NCI-H2171 treated with DMSO at 0.1 percent for 48 hours (cell line): ENCODE measurements at regions not wholly inside any gene's neighbourhood (a gene's known extent, or its start where the extent isn't known, plus 50 kb on each side); places are given as distances from the start of the nearest gene placed in this dataset.

Experiments
- DNase-seq: peaks from one replicate; lab custom pipeline; 2025; lab: John Stamatoyannopoulos, UW

- DNase-seq = no peak
Observed at GRCh38 chr6:137690034-137690433, 177.0 kb upstream of the TNFAIP3 start.

DNA sequence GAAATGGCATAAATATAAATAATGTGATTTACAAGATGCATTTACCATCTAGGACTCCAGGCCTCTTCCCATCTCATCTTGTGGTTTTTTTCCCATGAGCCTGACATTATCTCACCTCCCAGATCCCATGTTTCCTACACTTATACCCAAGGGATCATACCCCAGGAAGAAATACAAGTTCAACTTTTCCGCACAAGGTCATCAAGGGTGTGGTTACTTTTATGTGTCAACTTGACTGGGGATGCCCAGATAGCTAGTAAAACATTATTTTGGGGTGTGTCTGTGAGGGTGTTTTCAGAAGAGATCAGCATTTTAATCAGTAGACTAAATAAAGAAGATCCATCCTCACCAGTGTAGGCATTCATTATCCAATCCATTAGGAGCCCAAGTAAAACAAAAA is 176.3 kb upstream of the TNFAIP3 start:
- no peak for DNase-seq

DNA sequence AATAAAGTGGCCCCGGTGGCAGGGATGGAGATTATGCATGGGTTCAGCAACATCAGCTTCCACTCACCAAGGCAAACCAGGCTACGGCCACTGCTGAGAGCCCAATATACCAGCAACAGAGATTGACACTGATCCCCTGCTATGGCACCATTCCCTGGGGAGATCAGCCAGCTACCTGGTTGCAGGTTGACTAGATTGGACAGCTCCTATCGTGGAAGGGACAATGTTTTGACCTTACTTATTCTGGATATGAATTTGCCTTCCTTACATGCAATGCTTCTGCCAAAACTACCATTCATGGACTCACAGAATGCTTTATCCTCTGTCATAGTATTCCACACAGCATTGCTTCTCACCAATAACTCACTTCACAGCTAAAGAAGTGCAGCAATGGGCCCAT is 174.8 kb upstream of the TNFAIP3 start:
- DNase-seq = no peak

DNA sequence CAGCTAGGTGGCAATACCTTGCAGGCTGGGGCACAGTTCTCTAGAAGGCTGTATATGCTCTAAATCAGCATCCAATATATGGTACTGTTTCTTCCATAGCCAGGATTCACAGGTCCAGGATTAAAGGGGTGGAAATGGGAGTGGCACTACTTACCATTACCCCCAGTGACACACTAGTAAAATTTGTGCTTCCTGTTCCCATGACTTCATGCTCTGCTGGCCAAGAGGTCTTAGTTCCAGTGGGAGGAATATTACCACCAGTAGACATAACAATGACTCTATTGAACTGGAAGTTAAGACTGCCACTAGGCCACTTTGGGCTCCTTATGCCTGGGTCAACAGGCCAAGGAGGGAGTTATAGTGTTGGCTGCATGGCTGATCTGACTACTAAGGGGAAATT is 174.3 kb upstream of the TNFAIP3 start:
- DNase-seq = no peak

DNA sequence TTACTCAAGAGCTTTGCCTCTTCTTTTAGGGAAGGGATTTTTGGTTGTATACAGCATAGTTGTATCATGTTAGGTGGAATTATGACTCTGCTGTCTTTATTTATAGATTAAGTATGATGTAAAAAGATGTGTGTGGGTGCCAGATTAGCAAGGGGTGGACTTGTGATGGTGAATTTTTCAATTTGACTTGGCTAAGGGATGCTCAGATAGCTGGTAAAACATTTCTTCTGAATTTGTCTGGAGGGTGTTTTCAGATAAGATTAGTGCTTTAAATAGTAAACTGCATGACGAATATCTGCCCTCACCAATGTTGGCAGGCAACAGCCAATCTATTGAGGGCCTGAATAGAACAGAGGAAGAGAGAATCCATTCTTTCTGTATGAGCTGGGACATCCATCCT is 173.3 kb upstream of the TNFAIP3 start:
- DNase-seq = no peak

DNA sequence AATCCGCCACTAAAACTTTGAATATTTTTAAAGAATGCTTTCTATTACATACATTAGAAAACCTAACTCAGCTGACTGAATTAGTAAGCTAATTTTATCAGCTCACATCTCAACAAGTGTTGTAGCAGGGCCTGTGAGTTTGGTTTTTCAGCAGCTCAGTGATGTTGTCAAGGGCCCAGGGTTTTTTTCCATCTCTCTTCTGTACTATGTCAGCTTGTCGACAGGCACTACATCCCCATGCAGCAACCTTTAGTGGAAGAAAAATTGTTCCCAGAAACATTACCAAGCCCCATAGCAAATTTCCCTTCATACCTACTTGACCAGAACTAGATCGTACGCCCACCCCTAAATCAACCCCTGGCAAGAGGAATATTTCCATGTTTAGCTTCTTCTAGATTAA is 170.3 kb upstream of the TNFAIP3 start:
- no peak for DNase-seq

- DNase-seq = no peak
Observed at GRCh38 chr6:137697267-137697938, 169.7 kb upstream of the TNFAIP3 start.

DNA sequence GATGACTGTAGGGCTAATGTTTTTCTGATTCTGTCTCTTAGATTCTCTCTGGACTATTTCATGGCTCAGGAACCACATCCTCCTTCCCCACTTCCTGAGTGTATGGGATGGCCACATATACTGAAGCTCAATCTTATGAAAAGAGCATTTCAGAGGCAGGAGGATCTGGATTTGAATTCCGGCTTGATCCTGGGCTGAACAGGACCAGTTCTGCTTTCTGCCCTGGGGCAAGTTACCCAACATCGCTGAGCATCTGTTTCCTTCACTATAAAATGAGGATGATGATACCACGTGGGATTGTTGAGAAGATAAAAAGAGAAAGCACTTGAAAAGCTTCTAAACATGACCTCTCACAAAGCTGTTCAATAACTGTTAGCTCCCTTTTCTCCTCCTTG is 168.4 kb upstream of the TNFAIP3 start:
- no peak for DNase-seq

DNA sequence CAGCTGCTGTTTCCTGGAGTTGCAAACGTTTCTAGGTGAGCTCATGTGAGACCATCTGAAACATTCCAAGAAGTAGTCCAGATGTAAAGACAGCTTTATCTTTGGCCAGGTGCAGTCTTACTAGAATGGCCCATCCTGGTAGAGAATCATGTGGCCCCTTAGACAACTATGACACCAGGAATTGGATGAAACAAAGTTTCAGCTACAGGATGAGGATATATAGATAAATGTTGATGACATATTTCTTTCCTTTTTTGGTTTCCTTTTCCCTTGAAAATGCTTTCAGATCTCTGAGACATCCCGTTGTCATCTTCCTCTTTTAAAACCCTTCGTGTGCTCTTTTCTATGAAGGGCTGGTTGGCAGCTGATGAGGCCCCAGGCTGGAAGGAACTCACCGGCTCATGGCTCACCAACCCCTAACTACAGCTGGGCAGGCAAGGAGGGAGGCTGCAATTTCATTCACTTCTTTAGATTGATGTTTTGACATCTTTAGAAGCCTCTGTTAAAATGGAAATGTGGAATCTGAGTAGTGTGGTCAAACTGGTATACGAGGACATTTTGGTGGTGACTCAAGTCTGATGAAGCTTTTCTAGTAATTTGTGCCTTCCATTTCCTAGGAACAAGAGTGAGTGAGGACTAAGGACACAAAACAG is 167.9 kb upstream of the TNFAIP3 start:
- no peak for DNase-seq

DNA sequence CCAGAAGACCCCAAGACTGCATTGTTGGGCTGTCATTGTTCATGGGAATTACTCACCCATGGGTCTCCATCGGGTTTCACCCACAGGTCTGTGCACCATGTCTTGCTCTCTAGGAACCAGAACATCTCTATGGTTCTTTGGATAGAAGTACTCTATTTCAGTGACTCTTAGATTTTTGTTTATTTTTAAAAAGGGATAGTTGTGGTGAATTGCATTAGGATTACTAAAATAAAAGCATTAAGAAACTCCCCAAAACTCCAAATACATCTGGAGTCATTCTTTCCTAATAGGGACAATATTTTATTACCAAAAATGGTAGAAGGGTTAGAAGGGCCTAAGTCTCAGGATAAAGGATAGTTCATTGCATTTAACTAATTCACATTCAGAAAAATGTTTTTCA is 166.9 kb upstream of the TNFAIP3 start:
- no peak for DNase-seq

- DNase-seq = no peak
Observed at GRCh38 chr6:137700751-137701477, 166.1 kb upstream of the TNFAIP3 start.

DNA sequence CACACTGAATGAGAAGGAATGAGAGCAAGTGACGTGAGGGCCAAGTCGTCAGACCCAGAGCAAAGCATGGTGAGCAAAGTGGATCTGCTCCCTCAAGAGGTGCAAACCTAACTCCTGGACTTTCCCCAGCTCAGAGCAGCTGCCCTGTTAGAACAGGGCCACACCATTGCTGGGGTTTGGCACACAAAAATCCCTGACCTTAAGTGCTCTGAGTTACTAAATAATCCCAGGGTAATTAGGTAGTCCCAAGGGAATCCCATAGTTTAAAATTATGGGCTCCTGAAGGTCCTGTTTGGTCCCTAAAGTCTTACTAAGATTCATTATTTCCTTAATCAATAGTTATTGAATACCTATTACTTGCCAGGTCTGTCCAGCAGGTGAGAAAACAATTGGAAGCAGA is 165.1 kb upstream of the TNFAIP3 start:
- no peak for DNase-seq

DNA sequence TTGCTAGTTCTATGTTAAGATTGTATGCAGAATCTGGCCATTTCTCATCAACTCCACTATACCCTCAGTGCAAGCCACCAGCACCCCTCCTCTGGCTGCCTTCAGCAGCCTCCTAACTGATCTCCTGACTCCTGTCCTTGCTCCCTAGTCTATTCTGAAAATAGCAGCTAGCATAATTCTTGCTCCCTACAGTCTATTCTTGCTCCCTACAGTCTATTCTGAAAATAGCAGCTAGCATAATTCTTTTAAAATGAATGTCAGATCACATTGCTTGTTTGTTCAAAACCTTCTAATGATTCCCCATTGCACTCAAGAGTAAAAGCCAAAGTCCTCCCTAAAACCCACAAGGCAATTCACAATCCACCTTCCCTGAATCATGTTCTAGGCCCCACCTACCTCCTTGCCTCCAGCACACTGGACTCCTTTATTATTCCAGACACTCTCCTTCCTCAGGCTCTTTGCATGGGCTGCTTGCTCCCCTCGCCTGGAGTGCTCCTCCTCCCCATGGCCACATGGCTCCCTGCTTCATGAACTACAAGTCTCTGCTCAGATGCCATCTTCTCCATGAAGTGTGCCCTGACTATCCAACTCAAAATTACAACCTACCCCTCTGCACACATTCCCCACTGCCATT is 164.2 kb upstream of the TNFAIP3 start:
- DNase-seq = no peak

- no peak for DNase-seq
Observed at GRCh38 chr6:137704802-137705159, 162.3 kb upstream of the TNFAIP3 start.

DNA sequence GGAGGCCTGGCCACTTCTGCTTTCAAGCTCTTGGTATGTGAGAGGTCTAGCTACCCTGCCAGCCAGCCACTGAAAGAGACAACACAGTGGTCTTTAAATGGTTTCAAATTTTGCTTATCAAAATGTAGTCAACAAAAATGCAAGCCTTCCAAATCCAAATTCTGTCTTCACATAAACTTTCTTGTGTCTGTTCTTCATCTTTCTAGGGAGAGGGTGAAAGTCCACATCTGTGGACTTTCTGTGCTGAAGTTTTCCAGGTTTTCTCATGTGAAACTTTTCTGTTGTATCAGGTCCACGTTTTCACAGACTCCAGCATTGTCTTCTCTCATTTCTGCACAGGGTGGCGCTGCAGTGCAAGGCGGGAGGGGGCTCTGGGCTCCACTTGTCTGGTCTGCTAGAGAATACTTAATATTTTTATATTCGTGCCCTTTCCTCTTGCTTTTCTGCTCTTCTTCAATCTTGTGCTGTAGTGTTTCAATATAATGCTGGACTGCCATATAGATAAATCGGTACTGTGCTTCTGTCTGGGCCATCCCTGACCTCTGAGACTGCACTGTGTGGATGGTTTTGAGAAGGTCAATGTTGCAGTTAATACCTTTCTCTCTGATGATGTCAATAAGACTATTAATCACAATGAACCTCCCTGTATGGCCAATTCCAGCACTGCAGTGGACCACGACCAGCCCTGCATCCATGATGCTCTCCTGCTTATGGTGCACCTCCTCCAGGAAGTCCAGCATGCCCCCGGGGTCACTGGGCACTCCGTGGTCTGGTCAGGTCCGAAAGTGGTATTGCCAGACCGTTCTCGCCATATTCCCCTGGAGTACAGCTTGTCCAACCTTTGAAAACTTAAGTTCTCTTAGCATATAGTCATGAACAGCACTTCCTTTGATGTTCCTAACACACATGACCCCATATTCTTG is 161.6 kb upstream of the TNFAIP3 start:
- DNase-seq = peak; percentile 34

DNA sequence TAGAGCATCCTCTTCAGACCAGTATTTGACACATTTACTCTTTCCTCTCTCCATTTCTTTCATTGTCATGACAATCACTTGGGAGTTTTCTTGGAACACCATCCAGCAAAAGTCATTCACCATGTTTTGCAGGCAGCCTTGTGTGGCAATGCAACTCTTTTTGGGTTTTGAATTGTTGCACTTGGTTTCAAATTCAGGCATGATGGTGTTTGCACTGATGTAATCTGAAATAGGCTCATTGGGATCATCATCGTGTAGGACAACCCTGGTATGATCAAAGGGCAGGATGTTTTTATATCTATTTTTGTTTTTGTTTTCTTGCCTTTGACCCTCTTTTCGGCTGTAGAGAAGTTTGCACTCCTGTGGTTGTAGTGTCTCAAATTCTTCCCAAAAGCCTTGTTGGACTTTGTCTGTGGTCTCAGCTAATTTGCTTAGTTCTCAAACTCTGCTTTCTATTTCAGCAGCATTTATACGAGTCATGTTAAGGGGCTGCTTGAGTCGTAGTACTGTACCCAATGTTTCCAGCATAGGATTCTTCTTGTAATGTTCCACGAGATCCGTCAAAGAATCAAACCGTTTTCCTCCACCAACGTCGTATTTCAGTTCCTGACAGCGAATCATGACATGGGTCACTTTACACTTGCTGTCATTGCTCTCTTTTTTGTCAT is 160.8 kb upstream of the TNFAIP3 start:
- no peak for DNase-seq

- no peak for DNase-seq
Observed at GRCh38 chr6:137707038-137707589, 159.9 kb upstream of the TNFAIP3 start.

DNA sequence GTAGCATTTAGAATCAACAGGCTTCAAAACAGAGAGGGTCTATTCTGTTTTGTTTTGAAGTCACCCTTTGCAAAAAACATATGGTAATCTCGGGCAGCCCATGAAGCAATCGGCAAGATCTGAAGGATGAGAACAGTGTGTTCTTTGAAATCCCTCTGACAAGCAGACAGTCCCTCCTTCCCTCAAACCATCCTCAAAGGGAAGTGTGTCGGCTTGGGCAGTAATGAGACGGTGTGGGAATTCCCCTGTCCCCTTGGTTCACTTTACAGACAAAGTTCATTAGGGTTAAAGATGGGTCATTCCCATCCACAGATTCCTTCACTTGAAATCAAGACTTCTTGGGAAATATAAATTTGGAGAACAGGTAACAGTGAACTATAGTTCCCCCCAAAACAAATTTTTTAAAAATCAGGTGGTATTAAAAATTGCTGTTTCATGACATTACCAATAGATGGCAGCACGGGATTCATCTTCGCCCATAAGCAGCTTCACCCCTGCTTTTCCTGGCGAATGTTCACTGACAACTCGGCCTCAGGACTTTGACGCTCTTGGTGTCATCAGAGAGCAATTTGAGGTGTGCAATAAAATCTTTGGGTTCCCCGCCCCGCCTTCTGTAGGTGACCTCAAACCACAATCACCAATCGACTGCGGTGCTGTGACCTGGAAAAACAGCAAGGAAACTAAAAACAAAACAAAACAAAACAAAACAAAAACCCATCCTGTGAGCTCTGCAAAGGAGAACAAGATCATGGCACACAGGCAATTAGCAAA is 159.3 kb upstream of the TNFAIP3 start:
- DNase-seq = peak; percentile 68

DNA sequence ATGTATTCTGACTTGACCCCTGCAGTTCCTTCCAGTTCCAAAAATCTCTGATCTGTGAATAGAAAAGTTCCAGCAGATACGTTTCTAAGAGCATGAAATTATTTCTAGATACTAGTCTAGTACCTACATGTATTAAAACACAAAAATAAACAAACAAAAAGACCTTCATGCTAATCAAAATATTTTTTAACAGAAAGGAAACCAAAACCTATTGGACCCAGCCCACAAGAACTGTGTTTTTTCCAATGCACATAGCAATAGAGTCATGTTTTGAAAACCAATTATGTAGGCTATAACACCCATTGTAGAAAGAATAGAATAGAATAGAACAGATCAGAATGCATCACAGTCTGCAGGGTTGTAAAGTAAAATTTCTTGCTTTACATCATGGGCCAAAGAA is 158.6 kb upstream of the TNFAIP3 start:
- DNase-seq = no peak
